Naive thymus-derived CD8-positive, alpha-beta T cell (primary cell): ENCODE measurements at regions not wholly inside any gene's neighbourhood (a gene's known extent, or its start where the extent isn't known, plus 50 kb on each side); places are given as distances from the start of the nearest gene placed in this dataset.

Experiments
- ATAC-seq, 2 donors: fragments of 150-1000 bp; cut with Tn5 transposase in 1 of 2; sonication (Bioruptor Pico), chemical (Tn5 transposase) in 1 of 2; 1 replicate in 1 of 2; 2 replicates in 1 of 2; pipeline ENCODE4 v1.10.0; 2021; ENCODE audit warnings: mild to moderate bottlenecking in 2 of 2, moderate library complexity in 2 of 2
- POLR2A ChIA-PET: fragments of 350-600 bp; sonication (Branson Sonifier 250); formaldehyde crosslinking; loops from one replicate; lab custom pipeline; 2021; ENCODE audit warnings: antibody characterized with exemption; lab: Charles Lee
- DNase-seq, 10 donors: peaks; one replicate each; pipeline versions ENCODE4 v3.0.0 to v3.0.0-alpha.2; 2020 to 2022
- H3K27ac Mint-ChIP-seq, 10 donors: one replicate each; pipeline ENCODE4 v1.8.0; 2020 to 2022; ENCODE audit warnings: mild to moderate bottlenecking in 10 of 10, mixed read lengths in 10 of 10, moderate library complexity in 4 of 10, inconsistent platforms in 1 of 10
- H3K27me3 Mint-ChIP-seq, 5 donors: one replicate each; pipeline ENCODE4 v1.8.0; 2021 to 2022; ENCODE audit warnings: mixed read lengths in 5 of 5
- H3K36me3 Mint-ChIP-seq, 3 donors: one replicate each; pipeline ENCODE4 v1.8.0; 2020 to 2022; ENCODE audit warnings: mixed read lengths in 3 of 3, mild to moderate bottlenecking in 2 of 3, inconsistent platforms in 1 of 3
- H3K4me1 Mint-ChIP-seq, 4 donors: one replicate each; pipeline ENCODE4 v1.8.0; 2021 to 2022; ENCODE audit warnings: mixed read lengths in 4 of 4
- H3K4me3 Mint-ChIP-seq, 10 donors: one replicate each; pipeline ENCODE4 v1.8.0; 2020 to 2022; ENCODE audit warnings: mild to moderate bottlenecking in 10 of 10, mixed read lengths in 10 of 10, moderate library complexity in 6 of 10, inconsistent platforms in 1 of 10
- H3K9me3 Mint-ChIP-seq, 9 donors: one replicate each; pipeline ENCODE4 v1.8.0; 2020 to 2022; ENCODE audit warnings: mixed read lengths in 9 of 9, mild to moderate bottlenecking in 3 of 9, inconsistent platforms in 1 of 9, moderate library complexity in 1 of 9

DNA sequence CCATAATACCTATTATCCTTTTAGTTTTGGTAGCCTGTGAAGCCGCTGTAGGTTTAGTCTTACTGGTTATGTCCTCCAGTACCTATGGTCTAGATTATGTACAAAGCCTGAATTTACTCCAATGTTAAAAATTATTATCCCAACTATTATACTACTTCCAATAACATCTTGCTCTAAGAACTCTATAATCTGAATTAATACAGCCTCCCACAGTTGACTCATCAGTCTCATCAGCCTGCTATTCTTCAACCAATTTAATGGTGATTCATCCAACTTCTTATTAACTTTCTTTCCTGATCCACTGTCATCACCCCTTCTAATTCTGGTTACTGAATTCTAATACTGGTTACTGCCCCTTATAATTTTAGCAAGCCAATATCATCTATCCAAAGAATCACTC is 370.3 kb upstream of the OPRM1 start:
- DNase-seq = no peak
- Mint-ChIP-seq H3K36me3 (no peaks in the 10 kb centered on the region), H3K27me3 (peaks cover 0 to 3% (median 0%) of the 10 kb centered on the region in 5 donors), H3K9me3 (peaks cover 0 to 4% (median 0%) of the 10 kb centered on the region in 9 donors), H3K27ac (no peak overlapping the region), H3K4me3 (no peak overlapping the region), H3K4me1 (no peaks in the 10 kb centered on the region)
- no peak for ATAC-seq
- POLR2A ChIA-PET = no interaction called here

GRCh38 chr6:153662982-153663381 is 376.1 kb upstream of the OPRM1 start:
- H3K27me3 Mint-ChIP-seq = peaks cover 0 to 3% (median 0%) of the 10 kb centered on the region in 5 donors
- POLR2A ChIA-PET = no interaction called here
- no peaks in the 10 kb centered on the region for H3K4me1 Mint-ChIP-seq
- ATAC-seq = no peak
- H3K36me3 Mint-ChIP-seq = peaks cover 0 to 5% (median 0%) of the 10 kb centered on the region in 3 donors
- H3K9me3 Mint-ChIP-seq = peaks cover 0 to 18% (median 4%) of the 10 kb centered on the region in 9 donors
- no peak overlapping the region for H3K27ac Mint-ChIP-seq
- no peak overlapping the region for H3K4me3 Mint-ChIP-seq
- DNase-seq = no peak

GRCh38 chr6:153645326-153645725 is 393.7 kb upstream of the OPRM1 start:
- Mint-ChIP-seq H3K4me3 (no peak overlapping the region), H3K4me1 (no peaks in the 10 kb centered on the region), H3K36me3 (no peaks in the 10 kb centered on the region), H3K9me3 (no peaks in the 10 kb centered on the region), H3K27me3 (no peaks in the 10 kb centered on the region), H3K27ac (no peak overlapping the region)
- DNase-seq (no peak), ATAC-seq (no peak)
- POLR2A ChIA-PET = no interaction called here

DNA sequence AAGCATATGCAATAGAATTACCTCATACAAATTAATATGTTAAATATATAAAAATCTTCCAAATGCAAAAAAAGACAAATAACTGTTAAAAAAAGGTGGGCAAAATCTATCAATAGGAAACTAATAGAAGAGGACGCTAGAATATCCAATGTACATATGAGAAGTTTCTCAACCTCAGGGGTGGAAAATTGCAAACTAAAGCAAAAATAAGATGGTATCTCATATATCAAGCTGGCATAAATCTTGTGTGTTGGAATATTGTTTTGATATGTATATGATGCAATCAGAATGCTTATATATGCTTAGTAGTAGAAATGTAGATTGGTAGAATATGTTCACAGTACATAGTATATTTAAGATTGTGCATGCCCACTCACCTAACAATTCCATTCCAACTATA is 395.0 kb upstream of the OPRM1 start:
- H3K27ac Mint-ChIP-seq = no peak overlapping the region
- H3K27me3 Mint-ChIP-seq = no peaks in the 10 kb centered on the region
- H3K36me3 Mint-ChIP-seq = no peaks in the 10 kb centered on the region
- no peaks in the 10 kb centered on the region for H3K4me1 Mint-ChIP-seq
- POLR2A ChIA-PET = no interaction called here
- H3K9me3 Mint-ChIP-seq = no peaks in the 10 kb centered on the region
- DNase-seq (no peak), ATAC-seq (no peak)
- no peak overlapping the region for H3K4me3 Mint-ChIP-seq

- Mint-ChIP-seq H3K9me3 (peaks cover 0 to 12% (median 0%) of the 10 kb centered on the region in 9 donors), H3K27ac (no peak overlapping the region), H3K4me3 (no peak overlapping the region), H3K4me1 (no peaks in the 10 kb centered on the region), H3K36me3 (no peaks in the 10 kb centered on the region), H3K27me3 (peaks cover 0 to 5% (median 0%) of the 10 kb centered on the region in 5 donors)
- no peak for DNase-seq
- POLR2A ChIA-PET = no interaction called here
- ATAC-seq = no peak
Observed at GRCh38 chr6:153634416-153634815, 404.6 kb upstream of the OPRM1 start.

DNA sequence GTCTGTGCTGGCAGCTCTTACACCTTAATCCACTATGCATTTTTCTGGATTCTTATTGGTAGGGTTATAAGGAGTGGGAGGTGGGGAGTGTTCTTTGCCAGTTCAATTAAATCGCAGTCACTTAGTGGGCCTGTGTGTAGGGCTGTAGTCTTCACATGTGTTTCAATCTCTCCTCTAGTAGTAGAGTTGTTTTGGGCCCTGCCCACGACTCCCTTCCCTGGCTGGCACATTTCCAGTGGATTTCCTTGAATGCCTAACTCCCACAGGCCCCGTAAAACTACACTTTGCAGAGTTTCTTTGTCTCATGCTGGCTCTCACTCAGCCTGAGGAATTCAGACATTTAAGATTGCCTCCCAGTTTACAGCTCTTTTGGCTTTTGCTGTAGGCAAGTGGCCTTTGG is 414.0 kb upstream of the OPRM1 start:
- Mint-ChIP-seq H3K36me3 (no peaks in the 10 kb centered on the region), H3K27me3 (no peaks in the 10 kb centered on the region), H3K27ac (no peak overlapping the region), H3K4me3 (no peak overlapping the region), H3K9me3 (peaks cover 0 to 10% (median 0%) of the 10 kb centered on the region in 9 donors), H3K4me1 (no peaks in the 10 kb centered on the region)
- ATAC-seq (no peak), DNase-seq (no peak)
- POLR2A ChIA-PET = no interaction called here

DNA sequence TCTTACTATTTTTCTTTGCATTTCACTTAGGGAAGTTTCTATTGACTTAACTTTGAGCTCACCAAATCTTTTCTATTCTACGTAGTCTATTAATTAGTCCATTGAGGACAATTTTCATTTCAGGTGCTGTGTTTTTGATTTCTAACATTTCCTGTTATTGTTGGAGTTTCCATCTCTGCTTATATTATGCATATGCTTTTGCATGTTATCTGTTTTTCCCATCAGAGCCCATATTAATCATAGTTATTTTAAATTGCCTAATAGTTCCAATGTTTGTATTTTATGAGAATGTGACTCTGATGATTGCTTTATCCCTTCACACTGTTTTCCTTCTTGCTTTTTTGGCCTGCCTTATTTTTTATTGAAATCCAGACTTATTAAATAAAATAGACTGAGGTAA is 414.5 kb upstream of the OPRM1 start:
- Mint-ChIP-seq H3K27ac (no peak overlapping the region), H3K4me1 (no peaks in the 10 kb centered on the region), H3K9me3 (peaks cover 0 to 10% (median 0%) of the 10 kb centered on the region in 9 donors), H3K36me3 (no peaks in the 10 kb centered on the region), H3K27me3 (no peaks in the 10 kb centered on the region), H3K4me3 (no peak overlapping the region)
- ATAC-seq (no peak), DNase-seq (no peak)
- POLR2A ChIA-PET = no interaction called here

DNA sequence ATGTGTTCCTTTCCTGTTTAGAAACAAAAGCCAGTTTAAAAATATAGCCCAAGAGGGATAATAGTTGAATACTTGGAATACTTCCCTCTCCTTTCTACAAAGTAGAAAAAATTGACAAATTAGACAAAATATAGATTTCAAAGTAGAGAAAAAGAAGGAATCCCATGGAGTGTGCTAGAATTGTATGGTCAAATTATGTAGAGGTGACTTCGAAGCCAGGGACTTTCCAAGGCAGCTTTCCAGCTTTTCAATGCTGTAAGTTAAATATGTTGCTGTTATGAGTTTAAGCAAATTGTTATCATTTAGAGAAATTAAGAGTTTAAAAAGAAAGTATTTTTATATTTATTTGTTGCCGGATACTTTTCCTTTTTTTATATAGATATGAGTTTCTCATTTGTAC is 415.5 kb upstream of the OPRM1 start:
- ATAC-seq = no peak
- H3K27me3 Mint-ChIP-seq = no peaks in the 10 kb centered on the region

DNA sequence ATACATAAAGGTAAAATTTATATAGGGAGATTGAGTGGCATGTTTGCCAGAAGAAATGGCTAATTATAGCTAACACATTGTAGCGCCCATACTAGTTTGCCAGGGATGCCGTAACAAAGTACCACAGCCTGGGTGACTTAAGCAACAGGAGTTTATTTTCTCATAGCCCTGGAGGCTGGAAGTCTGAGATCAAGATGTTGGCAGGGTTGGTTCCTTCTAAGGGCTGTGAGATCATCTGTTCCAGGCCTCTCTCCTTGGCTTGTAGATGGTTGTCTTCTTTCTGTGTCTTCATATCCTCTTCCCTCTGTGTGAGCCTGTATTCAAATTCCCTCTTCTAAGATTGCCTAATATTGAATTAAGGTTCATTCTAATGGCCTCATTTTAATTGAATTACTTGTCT is 417.5 kb upstream of the OPRM1 start:
- Mint-ChIP-seq H3K27me3 (no peaks in the 10 kb centered on the region), H3K4me3 (no peak overlapping the region), H3K4me1 (no peaks in the 10 kb centered on the region), H3K9me3 (peaks cover 0 to 10% (median 0%) of the 10 kb centered on the region in 9 donors), H3K36me3 (no peaks in the 10 kb centered on the region), H3K27ac (no peak overlapping the region)
- ATAC-seq (no peak), DNase-seq (no peak)
- POLR2A ChIA-PET = no interaction called here

More for the DNA sequence above, 415.5 kb upstream of the OPRM1 start:
- no peak overlapping the region for H3K4me3 Mint-ChIP-seq
- no peak overlapping the region for H3K27ac Mint-ChIP-seq
- H3K9me3 Mint-ChIP-seq = peaks cover 0 to 10% (median 0%) of the 10 kb centered on the region in 9 donors
- POLR2A ChIA-PET = no interaction called here
- H3K4me1 Mint-ChIP-seq = no peaks in the 10 kb centered on the region
- DNase-seq = no peak
- no peaks in the 10 kb centered on the region for H3K36me3 Mint-ChIP-seq

GRCh38 chr6:153621070-153621469 is 418.0 kb upstream of the OPRM1 start:
- H3K27me3 Mint-ChIP-seq = no peaks in the 10 kb centered on the region
- peaks cover 0 to 10% (median 0%) of the 10 kb centered on the region in 9 donors for H3K9me3 Mint-ChIP-seq
- H3K27ac Mint-ChIP-seq = no peak overlapping the region
- H3K36me3 Mint-ChIP-seq = no peaks in the 10 kb centered on the region
- H3K4me1 Mint-ChIP-seq = no peaks in the 10 kb centered on the region
- no peak overlapping the region for H3K4me3 Mint-ChIP-seq
- POLR2A ChIA-PET = no interaction called here
- no peak for ATAC-seq
- DNase-seq = no peak

GRCh38 chr6:153618371-153619322 is 420.4 kb upstream of the OPRM1 start:
- POLR2A ChIA-PET = no interaction called here
- DNase-seq (no peak), ATAC-seq (no peak)
- Mint-ChIP-seq H3K36me3 (no peaks in the 10 kb centered on the region), H3K27me3 (no peaks in the 10 kb centered on the region), H3K27ac (no peak overlapping the region), H3K4me3 (no peak overlapping the region), H3K9me3 (no peaks in the 10 kb centered on the region), H3K4me1 (no peaks in the 10 kb centered on the region)

- no peaks in the 10 kb centered on the region for H3K27me3 Mint-ChIP-seq
- POLR2A ChIA-PET = no interaction called here
- ATAC-seq = no peak
- H3K4me1 Mint-ChIP-seq = no peaks in the 10 kb centered on the region
- peaks cover 0 to 5% (median 0%) of the 10 kb centered on the region in 9 donors for H3K9me3 Mint-ChIP-seq
- no peaks in the 10 kb centered on the region for H3K36me3 Mint-ChIP-seq
- H3K4me3 Mint-ChIP-seq = no peak overlapping the region
- H3K27ac Mint-ChIP-seq = no peak overlapping the region
- no peak for DNase-seq
Observed at GRCh38 chr6:153616506-153616905, 422.5 kb upstream of the OPRM1 start.

- peaks cover 0 to 5% (median 0%) of the 10 kb centered on the region in 9 donors for H3K9me3 Mint-ChIP-seq
- POLR2A ChIA-PET = no interaction called here
- H3K27ac Mint-ChIP-seq = no peak overlapping the region
- H3K4me1 Mint-ChIP-seq = no peaks in the 10 kb centered on the region
- ATAC-seq (no peak), DNase-seq (no peak)
- no peak overlapping the region for H3K4me3 Mint-ChIP-seq
- H3K36me3 Mint-ChIP-seq = no peaks in the 10 kb centered on the region
- H3K27me3 Mint-ChIP-seq = no peaks in the 10 kb centered on the region
Observed at GRCh38 chr6:153613719-153614455, 425.2 kb upstream of the OPRM1 start.
